ENCODE measurements at regions not wholly inside any gene's neighbourhood (a gene's known extent, or its start where the extent isn't known, plus 50 kb on each side); places are given as distances from the start of the nearest gene placed in this dataset.

- no peak for TF ChIP-seq CTCF (IDR thresholded peaks at IDR 0.05)
- H3K27ac Mint-ChIP-seq, result no peak overlapping the region
- H3K4me1 Mint-ChIP-seq (ENCODE audit: low read depth), result no peaks in the 10 kb centered on the region
- DNase-seq, result no peak
- no peaks in the 10 kb centered on the region for H3K36me3 Mint-ChIP-seq (ENCODE audit: low read depth)
- no peaks in the 10 kb centered on the region for H3K27me3 Mint-ChIP-seq (ENCODE audit: insufficient read depth)
- peaks cover 38% of the 10 kb centered on the region for H3K9me3 Mint-ChIP-seq
- no peak overlapping the region for H3K4me3 Mint-ChIP-seq
Observed at GRCh38 chr7:153034791-153035190, 275.2 kb downstream of the ACTR3B start.

DNA sequence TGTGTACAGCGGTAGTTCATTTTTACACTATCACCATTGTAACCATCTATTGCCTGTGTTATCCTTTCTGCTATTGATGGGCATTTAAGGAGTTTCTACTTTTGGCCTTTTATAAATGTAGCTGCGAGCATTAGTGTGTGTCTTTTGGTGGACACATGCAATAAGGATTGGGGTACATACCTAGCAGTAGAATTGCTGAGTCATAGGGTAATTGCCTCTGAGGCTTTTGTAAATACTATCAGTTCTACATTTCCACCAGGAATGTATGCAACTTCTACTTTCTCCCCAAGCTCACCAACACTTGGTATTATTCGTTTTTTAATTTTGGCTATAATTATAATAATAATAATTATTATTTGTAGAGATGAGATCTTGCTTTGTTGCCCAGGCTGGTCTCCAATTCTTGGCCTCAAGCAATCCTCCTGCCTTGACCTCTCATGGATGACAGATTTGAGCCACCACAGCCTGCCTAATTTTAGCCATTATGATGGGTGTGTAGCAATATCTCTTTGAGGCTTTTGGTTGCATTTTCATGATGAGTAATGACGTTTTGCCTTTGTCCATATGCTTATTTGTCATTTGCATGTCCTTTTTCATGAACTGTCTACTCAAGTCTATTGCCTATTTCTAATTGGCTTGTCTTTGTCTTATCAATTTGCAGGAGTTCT lies 277.0 kb downstream of the ACTR3B start:
- Mint-ChIP-seq H3K9me3 (peaks cover 41% of the 10 kb centered on the region), H3K4me3 (no peak overlapping the region), H3K27ac (no peak overlapping the region), H3K36me3 (ENCODE audit: low read depth) (no peaks in the 10 kb centered on the region), H3K27me3 (ENCODE audit: insufficient read depth) (no peaks in the 10 kb centered on the region), H3K4me1 (ENCODE audit: low read depth) (no peaks in the 10 kb centered on the region)
- TF ChIP-seq CTCF (IDR thresholded peaks at IDR 0.05), result no peak
- no peak for DNase-seq

DNA sequence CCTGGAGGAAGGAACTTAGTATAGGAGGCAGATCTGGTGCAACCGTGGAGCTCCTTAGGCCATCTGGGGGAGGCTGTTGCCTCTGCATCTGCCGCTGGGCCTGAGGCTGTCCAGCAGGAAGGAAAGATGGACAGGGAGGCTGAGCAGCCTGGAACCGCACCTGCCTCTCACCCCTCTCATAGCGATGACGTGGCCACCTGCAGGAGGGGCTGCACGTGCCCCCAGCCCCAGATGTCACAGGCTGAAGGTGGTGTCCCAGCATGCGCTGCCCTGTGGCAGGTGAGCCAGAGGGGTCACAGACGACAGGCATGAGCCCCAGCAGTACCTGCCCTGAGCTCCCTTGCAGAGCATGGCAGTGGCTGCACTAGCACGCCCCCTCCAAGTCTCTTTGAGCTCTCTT lies 283.9 kb downstream of the ACTR3B start:
- Mint-ChIP-seq H3K4me3 (no peak overlapping the region), H3K27me3 (ENCODE audit: insufficient read depth) (peaks cover 2% of the 10 kb centered on the region; the same call in 1 of the 2 replicates), H3K27ac (no peak overlapping the region), H3K9me3 (peaks cover 51% of the 10 kb centered on the region), H3K36me3 (ENCODE audit: low read depth) (peaks cover 6% of the 10 kb centered on the region), H3K4me1 (ENCODE audit: low read depth) (no peaks in the 10 kb centered on the region)
- no peak for TF ChIP-seq CTCF (IDR thresholded peaks at IDR 0.05)
- no peak for DNase-seq

DNA sequence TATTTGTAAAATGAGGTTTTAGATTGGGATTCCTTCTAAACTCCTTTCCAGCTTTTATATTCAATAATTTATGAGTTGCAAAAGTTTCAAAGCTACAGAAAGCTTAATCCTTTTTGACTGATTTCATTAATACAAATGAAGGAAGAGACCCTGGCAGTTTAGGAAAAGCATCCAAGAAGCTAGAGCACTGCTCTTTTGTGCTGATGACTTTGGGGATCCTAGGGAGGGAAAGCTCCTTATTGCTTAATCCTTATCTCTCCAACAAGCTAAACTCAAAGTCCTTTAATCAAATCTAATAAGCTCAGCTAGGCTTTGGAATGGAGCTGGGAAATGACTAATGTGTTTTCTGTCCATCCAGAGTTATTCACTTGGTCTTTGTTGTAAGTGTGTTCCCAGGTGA lies 285.4 kb downstream of the ACTR3B start:
- H3K4me1 Mint-ChIP-seq (ENCODE audit: low read depth), result no peaks in the 10 kb centered on the region
- H3K9me3 Mint-ChIP-seq, result peaks cover 54% of the 10 kb centered on the region
- peaks cover 2% of the 10 kb centered on the region; the same call in 1 of the 2 replicates for H3K27me3 Mint-ChIP-seq (ENCODE audit: insufficient read depth)
- TF ChIP-seq CTCF (IDR thresholded peaks at IDR 0.05), result no peak
- H3K4me3 Mint-ChIP-seq, result no peak overlapping the region
- DNase-seq, result no peak
- peaks cover 6% of the 10 kb centered on the region for H3K36me3 Mint-ChIP-seq (ENCODE audit: low read depth)
- H3K27ac Mint-ChIP-seq, result no peak overlapping the region

GRCh38 chr7:153047079-153047959 lies 287.8 kb downstream of the ACTR3B start:
- no peak for DNase-seq
- peaks cover 2% of the 10 kb centered on the region; the same call in 1 of the 2 replicates for H3K27me3 Mint-ChIP-seq (ENCODE audit: insufficient read depth)
- H3K4me3 Mint-ChIP-seq, result no peak overlapping the region
- H3K9me3 Mint-ChIP-seq, result peaks cover 44% of the 10 kb centered on the region
- peaks cover under 1% of the 10 kb centered on the region for H3K36me3 Mint-ChIP-seq (ENCODE audit: low read depth)
- no peaks in the 10 kb centered on the region for H3K4me1 Mint-ChIP-seq (ENCODE audit: low read depth)
- TF ChIP-seq CTCF (IDR thresholded peaks at IDR 0.05), result no peak
- H3K27ac Mint-ChIP-seq, result no peak overlapping the region
